ENCODE measurements at regions not wholly inside any gene's neighbourhood (a gene's known extent, or its start where the extent isn't known, plus 50 kb on each side); places are given as distances from the start of the nearest gene placed in this dataset.

DNA sequence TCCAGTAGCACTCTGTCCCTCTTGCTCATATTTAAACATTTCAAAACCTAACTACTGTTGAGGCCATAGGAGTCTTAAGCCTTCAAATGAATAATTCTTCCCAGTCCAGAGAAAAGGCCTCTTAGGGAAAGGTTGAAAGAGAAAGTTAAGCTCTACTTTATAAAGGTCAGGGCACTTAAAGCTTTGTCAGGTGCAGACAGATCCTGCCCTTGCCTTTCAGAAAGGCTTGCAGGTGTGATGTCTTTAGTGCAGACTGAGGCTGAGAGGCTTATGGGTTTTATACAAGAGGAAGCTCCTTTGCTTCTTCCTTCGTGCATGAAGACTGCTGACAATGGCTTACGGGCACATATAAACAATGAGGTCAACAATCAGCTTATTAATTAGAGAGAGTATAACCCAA, 105.0 kb upstream of the LINC00305 start:
- TF ChIP-seq, protein P1, sequence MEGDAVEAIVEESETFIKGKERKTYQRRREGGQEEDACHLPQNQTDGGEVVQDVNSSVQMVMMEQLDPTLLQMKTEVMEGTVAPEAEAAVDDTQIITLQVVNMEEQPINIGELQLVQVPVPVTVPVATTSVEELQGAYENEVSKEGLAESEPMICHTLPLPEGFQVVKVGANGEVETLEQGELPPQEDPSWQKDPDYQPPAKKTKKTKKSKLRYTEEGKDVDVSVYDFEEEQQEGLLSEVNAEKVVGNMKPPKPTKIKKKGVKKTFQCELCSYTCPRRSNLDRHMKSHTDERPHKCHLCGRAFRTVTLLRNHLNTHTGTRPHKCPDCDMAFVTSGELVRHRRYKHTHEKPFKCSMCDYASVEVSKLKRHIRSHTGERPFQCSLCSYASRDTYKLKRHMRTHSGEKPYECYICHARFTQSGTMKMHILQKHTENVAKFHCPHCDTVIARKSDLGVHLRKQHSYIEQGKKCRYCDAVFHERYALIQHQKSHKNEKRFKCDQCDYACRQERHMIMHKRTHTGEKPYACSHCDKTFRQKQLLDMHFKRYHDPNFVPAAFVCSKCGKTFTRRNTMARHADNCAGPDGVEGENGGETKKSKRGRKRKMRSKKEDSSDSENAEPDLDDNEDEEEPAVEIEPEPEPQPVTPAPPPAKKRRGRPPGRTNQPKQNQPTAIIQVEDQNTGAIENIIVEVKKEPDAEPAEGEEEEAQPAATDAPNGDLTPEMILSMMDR (conservative IDR thresholded peaks at IDR 0.05; ENCODE audit: low read length) = no peak
- no peak for TF ChIP-seq EZH2phosphoT487 (IDR thresholded peaks at IDR 0.05; ENCODE audit: borderline replicate concordance, low read depth, low read length)
